Peyer's patch (tissue), 4 donors: ENCODE measurements at regions not wholly inside any gene's neighbourhood (a gene's known extent, or its start where the extent isn't known, plus 50 kb on each side); places are given as distances from the start of the nearest gene placed in this dataset.

Source experiments
- CTCF ChIP-seq, 6 experiments: fragments of 450-650 bp in 4 of 6; fragments of 200-600 bp in 2 of 6; sonication (generic) in 1 of 6; IDR thresholded peaks; one replicate each; pipeline ENCODE4 v1.5.1; 2017 to 2019; ENCODE audit warnings: antibody characterized with exemption in 6 of 6, mild to moderate bottlenecking in 3 of 6, moderate library complexity in 1 of 6
- POLR2A ChIP-seq, 2 donors: fragments of 450-650 bp; IDR thresholded peaks; one replicate each; pipeline ENCODE4 v1.5.1; 2017; ENCODE audit warnings: antibody characterized with exemption in 2 of 2, mild to moderate bottlenecking in 2 of 2, moderate library complexity in 2 of 2

GRCh38 chr15:46316024-46316423, 681.2 kb downstream of the SQOR start:
- TF ChIP-seq CTCF (IDR thresholded peaks at IDR 0.05), result no peak
- no peak for TF ChIP-seq POLR2A (IDR thresholded peaks at IDR 0.05)
